HG03139 (cell line): ENCODE measurements at regions not wholly inside any gene's neighbourhood (a gene's known extent, or its start where the extent isn't known, plus 50 kb on each side); places are given as distances from the start of the nearest gene placed in this dataset.

Source experiments
- ATAC-seq: cut with Tn5 transposase; IDR thresholded peaks from one replicate; pipeline ENCODE4 v1.9.1; 2021; ENCODE audit not compliant: unreplicated experiment

GRCh38 chr1:59136541-59137275 lies 160.2 kb upstream of the FGGY start:
- ATAC-seq: no peak

- ATAC-seq: no peak
These were observed 159.6 kb upstream of the FGGY start for GRCh38 chr1:59137276-59137615.

GRCh38 chr1:59137968-59138367 lies 158.9 kb upstream of the FGGY start:
- no peak for ATAC-seq

DNA sequence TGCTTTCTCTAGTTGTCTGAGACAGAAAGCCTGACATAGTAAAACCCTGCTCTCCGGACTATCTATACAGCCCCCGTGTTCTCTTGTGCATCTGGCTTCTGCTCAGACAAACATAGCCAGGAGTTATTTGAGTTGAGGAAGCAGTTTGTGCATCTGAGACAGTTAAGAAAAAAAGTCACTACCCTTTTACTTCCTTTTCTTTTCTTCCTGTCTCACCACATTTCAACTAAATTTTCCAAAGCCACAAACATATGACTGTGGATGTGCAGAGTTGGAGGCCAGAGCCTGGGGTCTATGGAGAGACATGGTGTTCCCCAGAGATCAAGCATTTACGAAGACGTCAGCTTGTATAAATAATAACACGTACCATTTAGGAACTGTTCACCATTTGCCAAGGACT lies 158.5 kb upstream of the FGGY start:
- no peak for ATAC-seq

DNA sequence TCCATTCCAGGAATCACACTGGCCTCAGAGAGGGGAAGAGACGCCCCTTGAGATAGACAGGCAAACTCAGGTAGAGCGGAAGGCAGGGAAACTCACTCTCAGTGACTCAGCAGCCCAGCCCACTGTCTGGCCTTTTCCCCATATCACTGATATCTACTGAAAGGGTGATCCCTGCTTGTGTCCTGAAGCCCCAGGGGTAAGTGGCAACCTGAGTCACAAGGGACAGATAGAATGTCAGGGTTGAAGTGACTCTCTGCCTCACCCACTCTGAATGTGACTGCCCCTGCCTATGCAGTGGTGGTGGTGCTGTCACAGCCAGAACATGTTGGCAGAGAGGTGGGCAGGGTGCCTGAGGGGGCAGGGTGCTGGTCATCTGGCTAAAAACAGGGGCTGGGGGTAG lies 157.5 kb upstream of the FGGY start:
- no peak for ATAC-seq

GRCh38 chr1:59141267-59141863 lies 155.5 kb upstream of the FGGY start:
- no peak for ATAC-seq

DNA sequence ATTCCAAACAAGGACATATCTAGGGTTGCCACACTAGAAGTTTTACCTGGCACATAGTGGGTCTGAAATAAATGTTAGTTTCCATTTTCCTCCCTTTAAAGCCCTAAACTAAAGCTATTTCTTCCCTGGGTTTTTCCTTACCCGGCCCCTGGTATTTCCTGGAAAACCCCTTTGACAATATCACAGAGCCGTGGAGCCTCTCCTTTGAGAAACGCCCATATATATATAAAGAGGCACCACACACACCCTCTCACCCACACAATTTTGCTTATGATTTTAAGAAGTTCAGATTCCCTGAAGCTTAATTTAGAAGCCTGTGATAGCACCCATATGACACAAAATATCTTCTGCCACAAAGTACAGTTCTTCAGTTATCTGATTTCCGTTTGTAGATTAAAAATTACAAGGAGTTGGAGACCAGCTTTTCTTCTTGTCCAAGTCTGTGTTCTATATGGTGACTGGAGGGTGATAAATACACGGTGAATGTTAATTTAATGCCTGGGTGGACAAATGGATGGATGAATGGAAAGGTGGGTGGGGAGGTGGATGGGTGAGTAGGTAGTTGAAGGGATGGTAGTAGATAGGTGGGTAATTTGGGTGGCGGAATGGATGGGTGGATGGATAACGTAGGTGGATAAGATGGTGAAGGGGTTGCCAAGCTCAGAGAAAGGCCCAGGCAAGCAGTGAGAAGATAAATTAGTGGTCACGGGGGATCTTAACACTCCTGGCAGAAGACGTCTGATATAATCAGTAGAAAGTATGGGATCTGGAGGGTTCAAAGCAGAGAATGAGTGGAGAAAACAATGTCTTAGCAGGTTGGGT lies 154.4 kb upstream of the FGGY start:
- no peak for ATAC-seq

DNA sequence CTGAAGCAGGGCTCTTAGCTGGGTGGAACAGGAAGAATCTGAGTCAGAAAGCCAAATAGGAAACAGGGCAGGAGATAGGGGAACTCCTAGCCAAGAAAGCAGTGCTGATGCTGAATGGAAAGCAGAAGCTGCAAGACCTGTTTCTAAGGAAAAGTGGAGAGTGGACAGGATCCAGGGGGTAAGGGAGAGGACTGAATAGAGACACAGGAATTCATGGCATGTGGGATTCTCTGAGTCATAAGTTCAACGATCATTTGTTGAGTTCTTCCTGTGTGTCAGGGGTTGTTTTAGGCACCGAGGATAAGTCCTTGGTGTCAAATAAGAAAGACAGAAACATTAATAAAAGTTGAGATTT lies 153.8 kb upstream of the FGGY start:
- no peak for ATAC-seq

DNA sequence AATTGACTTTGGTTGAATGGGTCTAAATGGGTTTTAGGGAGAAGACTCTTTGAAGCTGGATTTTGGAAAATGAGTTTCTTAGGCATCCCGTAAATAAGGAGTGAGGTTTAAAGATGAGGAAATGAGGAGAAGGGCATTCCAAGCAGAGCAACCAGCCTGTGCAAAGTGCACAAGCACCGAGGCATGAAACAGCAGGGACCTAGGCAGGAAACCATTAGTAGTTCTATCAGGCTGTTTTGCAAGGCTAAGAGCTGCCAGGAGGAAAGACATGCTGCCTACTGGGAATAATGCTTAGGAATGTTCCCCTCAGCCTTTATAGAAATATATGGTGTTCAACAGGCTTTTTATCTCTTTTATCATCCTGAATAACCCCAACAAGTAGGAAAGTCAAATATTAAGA lies 153.1 kb upstream of the FGGY start:
- no peak for ATAC-seq

- no peak for ATAC-seq
These were observed 151.9 kb upstream of the FGGY start for GRCh38 chr1:59144959-59145358.

- no peak for ATAC-seq
These were observed 150.8 kb upstream of the FGGY start for GRCh38 chr1:59146056-59146455.

GRCh38 chr1:59146651-59147358 lies 150.1 kb upstream of the FGGY start:
- ATAC-seq: peak; percentile 60

DNA sequence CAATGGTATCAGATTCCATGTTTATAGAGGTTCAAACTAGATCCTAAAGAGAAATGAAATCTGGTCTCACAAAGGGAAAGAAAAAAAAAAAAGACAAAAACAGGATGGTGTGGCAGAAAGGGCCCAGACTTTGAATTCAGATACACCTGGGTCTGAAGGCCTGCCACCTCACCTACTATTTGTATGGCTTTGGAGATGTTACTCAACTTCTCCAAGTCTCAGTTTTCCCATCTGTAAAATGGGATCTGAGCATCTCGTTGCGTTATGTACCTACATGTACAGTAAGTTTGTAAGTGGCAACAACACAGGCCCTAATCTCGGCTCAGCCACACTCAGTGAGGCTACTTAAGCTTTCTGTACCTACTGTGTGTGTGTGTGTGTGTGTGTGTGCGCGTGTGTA lies 147.5 kb upstream of the FGGY start:
- no peak for ATAC-seq

- ATAC-seq: peak; percentile 55
These were observed 146.1 kb upstream of the FGGY start for GRCh38 chr1:59150577-59151386.

GRCh38 chr1:59151387-59151761 lies 145.5 kb upstream of the FGGY start:
- no peak for ATAC-seq

GRCh38 chr1:59151860-59152259 lies 145.0 kb upstream of the FGGY start:
- no peak for ATAC-seq

DNA sequence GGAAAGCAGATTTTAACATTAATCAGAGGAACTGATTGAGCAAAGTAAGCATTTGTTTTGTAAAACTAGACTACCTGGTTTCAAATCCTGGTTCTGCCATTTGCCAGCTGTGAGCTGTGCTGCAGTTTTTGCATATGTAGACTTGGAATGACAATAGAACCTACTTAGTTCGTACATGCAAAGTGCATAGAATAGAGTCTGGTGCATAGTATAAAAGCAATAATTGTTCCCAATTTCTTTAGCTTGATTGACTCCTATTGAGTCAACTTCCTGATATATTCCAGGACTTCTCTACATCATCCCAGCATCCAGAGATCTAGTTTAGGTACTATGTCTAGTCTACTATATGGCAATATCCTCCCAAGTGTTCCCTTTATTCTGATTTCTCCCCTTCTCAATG lies 144.4 kb upstream of the FGGY start:
- no peak for ATAC-seq

- no peak for ATAC-seq
These were observed 142.5 kb upstream of the FGGY start for GRCh38 chr1:59154401-59154800.

- no peak for ATAC-seq
These were observed 141.5 kb upstream of the FGGY start for GRCh38 chr1:59155351-59155750.

DNA sequence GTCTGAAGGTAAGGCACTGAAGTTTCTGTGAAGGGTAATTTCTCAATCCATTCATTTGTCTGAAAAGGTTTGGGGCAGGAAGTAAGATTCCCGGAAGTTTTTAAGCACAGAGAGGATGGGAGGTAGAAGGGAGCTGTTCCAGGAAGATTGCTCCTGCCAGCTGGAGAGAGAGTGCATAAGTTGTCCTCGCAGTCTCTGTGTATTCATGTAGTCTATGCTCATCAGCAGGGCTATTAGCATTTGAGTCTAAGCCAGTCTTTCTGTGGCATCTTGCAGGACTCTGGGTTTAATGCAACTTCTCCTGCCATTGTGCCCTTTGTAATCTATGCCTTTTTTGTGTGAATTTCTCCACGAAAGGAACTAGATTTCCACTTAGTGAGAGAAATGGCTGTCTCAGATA lies 140.8 kb upstream of the FGGY start:
- no peak for ATAC-seq
